ENCODE measurements at regions not wholly inside any gene's neighbourhood (a gene's known extent, or its start where the extent isn't known, plus 50 kb on each side); places are given as distances from the start of the nearest gene placed in this dataset.

DNA sequence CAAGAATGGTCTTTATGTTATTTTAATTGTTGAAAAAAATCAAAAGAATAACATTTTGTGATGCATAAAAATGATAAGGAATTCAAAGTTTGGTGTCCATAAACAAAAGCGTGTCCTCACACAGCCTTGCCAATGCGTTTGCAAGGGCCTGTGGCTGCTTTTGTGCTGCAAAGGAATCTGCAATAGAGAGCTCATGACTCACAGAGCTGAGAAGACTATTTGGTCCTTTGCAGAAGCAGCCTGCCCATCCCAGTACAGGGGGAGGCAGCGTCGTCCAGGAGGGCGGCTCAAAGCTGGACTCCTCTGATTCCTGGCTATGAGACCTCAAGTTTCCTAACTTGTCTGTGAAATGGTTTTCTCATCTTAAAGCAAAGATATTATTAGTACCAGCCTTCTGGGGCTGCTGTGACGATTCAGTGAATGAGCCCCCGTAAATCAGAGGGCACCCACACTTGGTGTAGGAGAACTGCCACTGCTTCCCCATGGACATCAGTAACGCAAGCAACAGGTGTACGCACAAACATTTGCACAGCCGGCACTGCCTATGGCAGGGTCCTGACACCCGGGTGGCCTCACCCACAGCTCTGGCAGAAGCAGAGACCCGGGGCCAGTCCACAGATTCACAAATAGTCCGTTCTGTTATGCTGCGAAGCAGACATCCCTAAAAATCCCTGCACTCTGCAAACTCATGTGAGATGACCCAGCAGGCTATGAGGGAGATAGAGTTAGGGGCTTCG lies 70.6 kb upstream of the ASAP2 start:
- H3K27ac ChIP-seq, result no peak overlapping the region
- TF ChIP-seq, protein P1, sequence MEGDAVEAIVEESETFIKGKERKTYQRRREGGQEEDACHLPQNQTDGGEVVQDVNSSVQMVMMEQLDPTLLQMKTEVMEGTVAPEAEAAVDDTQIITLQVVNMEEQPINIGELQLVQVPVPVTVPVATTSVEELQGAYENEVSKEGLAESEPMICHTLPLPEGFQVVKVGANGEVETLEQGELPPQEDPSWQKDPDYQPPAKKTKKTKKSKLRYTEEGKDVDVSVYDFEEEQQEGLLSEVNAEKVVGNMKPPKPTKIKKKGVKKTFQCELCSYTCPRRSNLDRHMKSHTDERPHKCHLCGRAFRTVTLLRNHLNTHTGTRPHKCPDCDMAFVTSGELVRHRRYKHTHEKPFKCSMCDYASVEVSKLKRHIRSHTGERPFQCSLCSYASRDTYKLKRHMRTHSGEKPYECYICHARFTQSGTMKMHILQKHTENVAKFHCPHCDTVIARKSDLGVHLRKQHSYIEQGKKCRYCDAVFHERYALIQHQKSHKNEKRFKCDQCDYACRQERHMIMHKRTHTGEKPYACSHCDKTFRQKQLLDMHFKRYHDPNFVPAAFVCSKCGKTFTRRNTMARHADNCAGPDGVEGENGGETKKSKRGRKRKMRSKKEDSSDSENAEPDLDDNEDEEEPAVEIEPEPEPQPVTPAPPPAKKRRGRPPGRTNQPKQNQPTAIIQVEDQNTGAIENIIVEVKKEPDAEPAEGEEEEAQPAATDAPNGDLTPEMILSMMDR (conservative IDR thresholded peaks at IDR 0.05), result no peak
- TF ChIP-seq ZFX (IDR thresholded peaks at IDR 0.05), result no peak

DNA sequence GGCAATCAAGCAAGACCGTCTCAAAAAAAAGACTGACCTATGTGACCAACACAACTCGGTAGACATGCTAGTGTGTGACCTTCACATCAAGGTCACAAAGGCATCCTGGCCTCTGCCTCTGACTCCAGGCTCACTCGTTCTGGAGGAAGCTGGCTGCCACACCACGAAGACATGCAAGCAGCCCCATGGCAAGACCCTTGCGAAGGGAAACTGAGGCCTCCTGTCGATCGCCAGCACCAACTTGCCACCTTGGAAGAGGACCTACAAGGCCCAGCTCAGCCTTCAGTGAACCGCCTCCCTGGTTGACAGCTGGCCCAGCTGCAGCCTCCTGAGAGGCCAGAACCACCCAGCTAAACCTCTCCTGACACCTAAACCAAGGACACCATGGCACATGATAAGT lies 79.3 kb upstream of the ASAP2 start:
- H3K27ac ChIP-seq, result no peak overlapping the region

DNA sequence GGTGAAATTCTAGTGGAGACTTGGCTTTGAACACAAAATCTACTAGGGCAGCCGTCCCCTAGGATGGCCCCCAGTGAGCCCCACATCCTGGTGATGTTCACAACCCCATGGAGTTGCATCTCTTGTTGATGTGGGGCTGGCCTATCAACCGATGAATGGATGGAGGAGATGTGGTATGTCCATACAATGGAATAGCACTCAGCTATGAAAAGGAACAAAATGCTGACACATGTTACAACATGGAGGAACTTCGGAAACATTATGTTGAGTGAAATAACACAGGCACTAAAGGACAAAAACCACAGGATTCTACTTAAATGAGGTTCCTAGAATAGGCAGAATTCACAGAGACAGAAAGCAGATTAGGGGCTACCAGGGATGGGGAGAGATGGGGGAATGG lies 80.1 kb upstream of the ASAP2 start:
- TF ChIP-seq, protein P1 (conservative IDR thresholded peaks at IDR 0.05), result no peak
- no peak for TF ChIP-seq ZFX (IDR thresholded peaks at IDR 0.05)
- H3K27ac ChIP-seq, result no peak overlapping the region

More for the DNA sequence above, 79.3 kb upstream of the ASAP2 start:
- TF ChIP-seq ZFX (IDR thresholded peaks at IDR 0.05), result no peak
- TF ChIP-seq, protein P1 (conservative IDR thresholded peaks at IDR 0.05), result no peak

DNA sequence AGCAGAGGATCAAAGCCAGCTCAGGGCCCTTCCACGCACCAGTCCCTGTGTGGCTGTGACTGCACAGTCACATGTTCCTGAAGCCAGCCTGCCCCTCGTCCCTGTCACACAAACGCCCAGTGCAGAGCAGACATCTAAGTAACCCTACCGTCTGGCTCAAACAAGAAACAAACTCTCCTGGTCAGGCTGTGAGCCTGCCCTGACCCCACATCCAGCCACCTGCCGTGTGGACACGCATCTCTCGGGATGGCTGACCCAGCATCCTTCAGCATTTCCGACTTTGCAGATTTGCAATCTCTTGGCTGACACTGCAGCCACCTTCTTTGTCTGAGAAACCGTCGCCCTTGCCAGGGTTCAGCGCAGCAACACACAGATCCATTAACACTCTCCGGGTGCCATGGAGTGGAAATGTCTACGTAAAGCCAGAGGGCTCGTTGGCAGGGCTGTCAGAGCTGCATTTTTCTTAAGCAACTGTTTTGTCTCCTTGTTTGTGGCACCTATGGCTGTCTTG lies 82.3 kb upstream of the ASAP2 start:
- H3K27ac ChIP-seq, result no peak overlapping the region
- TF ChIP-seq, protein P1 (conservative IDR thresholded peaks at IDR 0.05), result no peak
- TF ChIP-seq ZFX (IDR thresholded peaks at IDR 0.05), result no peak

DNA sequence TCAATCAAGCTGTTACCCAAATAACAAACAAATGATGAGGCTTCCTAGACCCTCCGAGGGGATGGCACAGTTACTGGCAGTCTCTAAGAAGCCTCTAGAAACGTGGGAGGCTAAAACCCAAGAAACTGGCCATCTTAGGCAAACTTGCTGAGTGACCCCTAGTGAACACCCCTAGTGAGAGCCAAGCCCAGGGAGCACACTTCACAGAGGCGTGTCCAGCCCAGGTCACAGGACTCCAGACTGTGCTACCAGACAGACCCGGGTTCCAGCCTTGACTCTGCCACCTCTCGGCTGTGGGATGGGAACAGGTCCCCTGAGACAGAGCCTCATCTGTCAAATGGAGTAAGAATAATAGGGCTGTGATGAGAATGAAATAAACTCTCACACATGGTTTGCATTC lies 83.5 kb upstream of the ASAP2 start:
- TF ChIP-seq, protein P1 (conservative IDR thresholded peaks at IDR 0.05), result no peak
- no peak for TF ChIP-seq ZFX (IDR thresholded peaks at IDR 0.05)
- H3K27ac ChIP-seq, result no peak overlapping the region

DNA sequence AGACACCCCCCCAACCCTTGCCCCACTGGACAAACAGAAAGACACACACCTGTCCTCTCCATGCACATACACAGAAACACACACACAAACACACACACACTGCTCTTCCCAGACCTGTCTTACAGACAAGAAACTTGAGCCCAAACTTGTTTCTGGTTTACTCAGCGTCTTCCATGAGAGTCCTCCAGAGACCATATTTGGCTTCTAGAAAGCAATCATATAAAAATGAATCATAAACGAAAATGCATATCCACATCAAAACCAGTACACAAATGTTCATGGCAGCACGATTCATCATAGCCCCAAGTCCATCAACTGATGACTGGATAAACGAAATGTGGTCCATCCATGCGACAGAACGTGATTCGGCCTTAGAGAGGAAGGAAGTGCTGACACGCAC lies 84.2 kb upstream of the ASAP2 start:
- TF ChIP-seq, protein P1 (conservative IDR thresholded peaks at IDR 0.05), result no peak
- TF ChIP-seq ZFX (IDR thresholded peaks at IDR 0.05), result no peak
- no peak overlapping the region for H3K27ac ChIP-seq

DNA sequence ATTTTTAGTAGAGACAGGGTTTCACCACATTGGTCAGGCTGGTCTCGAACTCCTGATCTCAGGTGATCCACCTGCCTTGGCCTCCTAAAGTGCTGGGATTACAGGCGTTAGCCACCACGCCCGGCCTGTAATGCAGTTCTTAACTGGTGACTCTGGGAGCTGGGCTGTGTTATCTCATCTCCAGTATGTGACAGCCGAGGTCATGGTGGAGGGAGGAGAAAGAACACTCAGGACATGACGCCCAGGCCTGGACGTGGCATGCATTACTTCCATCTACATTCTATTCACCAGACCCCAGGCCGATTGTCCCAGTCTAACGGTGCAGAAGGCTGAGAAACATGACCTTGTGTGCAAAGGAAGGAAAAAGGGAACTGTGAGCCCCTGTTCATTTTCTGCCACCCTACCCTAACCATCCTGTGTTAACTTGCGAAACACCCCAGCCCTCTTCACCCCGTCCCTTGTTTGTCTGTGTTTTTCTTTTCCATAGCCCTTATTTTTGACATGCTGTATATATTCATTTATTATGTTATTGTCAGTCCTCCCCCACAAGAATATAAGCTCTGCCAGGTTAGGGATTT lies 88.1 kb upstream of the ASAP2 start:
- no peak overlapping the region for H3K27ac ChIP-seq

More for the DNA sequence above, 88.1 kb upstream of the ASAP2 start:
- no peak for TF ChIP-seq ZFX (IDR thresholded peaks at IDR 0.05)
- TF ChIP-seq, protein P1 (conservative IDR thresholded peaks at IDR 0.05), result no peak

All from C4-2B (cell line).